ENCODE measurements at regions not wholly inside any gene's neighbourhood (a gene's known extent, or its start where the extent isn't known, plus 50 kb on each side); places are given as distances from the start of the nearest gene placed in this dataset.

GRCh38 chr6:28597217-28597835 lies 71.6 kb downstream of the GPX5 start:
- DNase-seq (ENCODE audit: low spot score) = no peak
- no peak for TF ChIP-seq CTCF (IDR thresholded peaks at IDR 0.05)
- ATAC-seq (ENCODE audit: low FRiP score) = no peak

- TF ChIP-seq CTCF (IDR thresholded peaks at IDR 0.05) = no peak
- DNase-seq (ENCODE audit: low spot score) (no peak), ATAC-seq (ENCODE audit: low FRiP score) (no peak)
Observed at GRCh38 chr6:28597924-28598722, 72.4 kb downstream of the GPX5 start.

- no peak for TF ChIP-seq CTCF (IDR thresholded peaks at IDR 0.05)
- DNase-seq (ENCODE audit: low spot score) = no peak
- ATAC-seq (ENCODE audit: low FRiP score) = no peak
Observed at GRCh38 chr6:28598757-28599686, 73.3 kb downstream of the GPX5 start.

- DNase-seq (ENCODE audit: low spot score) = no peak
Observed at GRCh38 chr6:28600245-28600644, 74.6 kb downstream of the GPX5 start.

GRCh38 chr6:28603891-28604290 lies 78.2 kb downstream of the GPX5 start:
- no peak for TF ChIP-seq CTCF (IDR thresholded peaks at IDR 0.05)
- DNase-seq (ENCODE audit: low spot score) (no peak), ATAC-seq (ENCODE audit: low FRiP score) (no peak)

More at GRCh38 chr6:28600245-28600644, 74.6 kb downstream of the GPX5 start:
- no peak for ATAC-seq (ENCODE audit: low FRiP score)
- no peak for TF ChIP-seq CTCF (IDR thresholded peaks at IDR 0.05)

GRCh38 chr6:28606424-28607391 lies 81.0 kb downstream of the GPX5 start:
- TF ChIP-seq CTCF (IDR thresholded peaks at IDR 0.05) = no peak
- ATAC-seq (ENCODE audit: low FRiP score) = no peak
- DNase-seq (ENCODE audit: low spot score) = no peak
